Activated CD8-positive, alpha-beta T cell treated with anti-CD3 and anti-CD28 coated beads for 36 hours (primary cell): ENCODE measurements at regions not wholly inside any gene's neighbourhood (a gene's known extent, or its start where the extent isn't known, plus 50 kb on each side); places are given as distances from the start of the nearest gene placed in this dataset.

Experiments
- ATAC-seq: fragments of 200-7000 bp; cut with Tn5 transposase; one replicate; pipeline ENCODE4 v1.10.0; 2021; ENCODE audit warnings: mild to moderate bottlenecking, moderate library complexity
- CTCF ChIA-PET: fragments of 350-600 bp; sonication (Branson Sonifier 250); formaldehyde crosslinking; loops from one replicate; lab custom pipeline; 2021; ENCODE audit warnings: antibody characterized with exemption; lab: Charles Lee
- POLR2A ChIA-PET: fragments of 350-600 bp; sonication (Branson Sonifier 250); formaldehyde crosslinking; loops from one replicate; lab custom pipeline; 2021; ENCODE audit warnings: antibody characterized with exemption; lab: Charles Lee
- DNase-seq: peaks from one replicate; pipeline ENCODE4 v3.0.0-alpha.2; 2020
- H3K27ac Mint-ChIP-seq: one replicate; pipeline ENCODE4 v1.8.0; 2021; ENCODE audit warnings: mild to moderate bottlenecking, mixed read lengths
- H3K27me3 Mint-ChIP-seq: one replicate; pipeline ENCODE4 v1.8.0; 2021; ENCODE audit warnings: mixed read lengths
- H3K36me3 Mint-ChIP-seq: one replicate; pipeline ENCODE4 v1.8.0; 2021; ENCODE audit warnings: low read depth, mixed read lengths
- H3K4me1 Mint-ChIP-seq: one replicate; pipeline ENCODE4 v1.8.0; 2021; ENCODE audit warnings: low read depth, mixed read lengths
- H3K4me3 Mint-ChIP-seq: one replicate; pipeline ENCODE4 v1.8.0; 2021; ENCODE audit warnings: mild to moderate bottlenecking, moderate library complexity, mixed read lengths
- H3K9me3 Mint-ChIP-seq: one replicate; pipeline ENCODE4 v1.8.0; 2021; ENCODE audit warnings: mixed read lengths
- intact Hi-C: fragments of 100-400 bp; cut with micrococcal nuclease; formaldehyde crosslinking; loops from one replicate; pipeline ENCODE4 v1.10.0; 2022
- TF ChIP-seq, protein P1 (sequence below): fragments of 200-600 bp; IDR thresholded peaks from one replicate; pipeline ENCODE4 v1.8.0; 2022; ENCODE audit warnings: antibody characterized with exemption, mild to moderate bottlenecking

DNA sequence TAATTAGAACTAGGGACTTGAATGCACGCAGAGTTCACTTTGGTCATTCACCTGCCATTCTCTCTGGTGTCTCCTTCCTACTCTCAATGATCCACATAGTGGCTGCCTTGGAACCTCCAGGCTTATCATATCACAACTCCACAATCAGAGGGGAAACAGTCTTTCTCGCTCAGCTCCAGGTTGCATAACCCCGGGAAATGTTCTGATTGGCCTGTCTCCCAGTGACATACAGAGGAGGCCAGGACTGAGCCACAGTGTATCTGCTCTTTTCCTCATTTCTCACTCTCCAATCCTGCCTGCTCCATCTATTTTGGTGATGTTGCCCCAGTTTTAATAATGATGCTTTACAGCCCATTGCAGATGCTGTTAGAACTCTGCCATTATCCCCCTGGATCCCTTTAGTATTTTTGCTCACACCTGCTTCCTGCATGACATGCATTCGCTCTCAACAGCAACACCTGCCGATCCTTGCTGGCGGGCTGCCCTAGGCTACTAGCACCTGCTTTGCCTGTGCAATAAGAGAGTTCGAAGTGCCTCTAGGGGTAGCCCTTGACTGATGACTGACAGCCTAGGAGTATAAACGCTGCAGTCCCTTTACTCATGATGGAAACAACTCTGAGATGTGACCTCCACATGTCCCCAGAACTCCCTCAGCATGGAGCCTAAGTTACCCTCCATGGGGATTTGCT lies 211.3 kb upstream of the RPS6KA3 start:
- H3K36me3 Mint-ChIP-seq: no peaks in the 10 kb centered on the region
- intact Hi-C loops: no loop called here
- ChIA-PET CTCF (no interaction called here), POLR2A (no interaction called here)
- DNase-seq: no peak
- H3K9me3 Mint-ChIP-seq: no peaks in the 10 kb centered on the region
- no peaks in the 10 kb centered on the region for H3K4me1 Mint-ChIP-seq
- TF ChIP-seq, protein P1, sequence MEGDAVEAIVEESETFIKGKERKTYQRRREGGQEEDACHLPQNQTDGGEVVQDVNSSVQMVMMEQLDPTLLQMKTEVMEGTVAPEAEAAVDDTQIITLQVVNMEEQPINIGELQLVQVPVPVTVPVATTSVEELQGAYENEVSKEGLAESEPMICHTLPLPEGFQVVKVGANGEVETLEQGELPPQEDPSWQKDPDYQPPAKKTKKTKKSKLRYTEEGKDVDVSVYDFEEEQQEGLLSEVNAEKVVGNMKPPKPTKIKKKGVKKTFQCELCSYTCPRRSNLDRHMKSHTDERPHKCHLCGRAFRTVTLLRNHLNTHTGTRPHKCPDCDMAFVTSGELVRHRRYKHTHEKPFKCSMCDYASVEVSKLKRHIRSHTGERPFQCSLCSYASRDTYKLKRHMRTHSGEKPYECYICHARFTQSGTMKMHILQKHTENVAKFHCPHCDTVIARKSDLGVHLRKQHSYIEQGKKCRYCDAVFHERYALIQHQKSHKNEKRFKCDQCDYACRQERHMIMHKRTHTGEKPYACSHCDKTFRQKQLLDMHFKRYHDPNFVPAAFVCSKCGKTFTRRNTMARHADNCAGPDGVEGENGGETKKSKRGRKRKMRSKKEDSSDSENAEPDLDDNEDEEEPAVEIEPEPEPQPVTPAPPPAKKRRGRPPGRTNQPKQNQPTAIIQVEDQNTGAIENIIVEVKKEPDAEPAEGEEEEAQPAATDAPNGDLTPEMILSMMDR: no peak
- H3K4me3 Mint-ChIP-seq: no peak overlapping the region
- no peak for ATAC-seq
- no peak overlapping the region for H3K27ac Mint-ChIP-seq
- no peaks in the 10 kb centered on the region for H3K27me3 Mint-ChIP-seq

DNA sequence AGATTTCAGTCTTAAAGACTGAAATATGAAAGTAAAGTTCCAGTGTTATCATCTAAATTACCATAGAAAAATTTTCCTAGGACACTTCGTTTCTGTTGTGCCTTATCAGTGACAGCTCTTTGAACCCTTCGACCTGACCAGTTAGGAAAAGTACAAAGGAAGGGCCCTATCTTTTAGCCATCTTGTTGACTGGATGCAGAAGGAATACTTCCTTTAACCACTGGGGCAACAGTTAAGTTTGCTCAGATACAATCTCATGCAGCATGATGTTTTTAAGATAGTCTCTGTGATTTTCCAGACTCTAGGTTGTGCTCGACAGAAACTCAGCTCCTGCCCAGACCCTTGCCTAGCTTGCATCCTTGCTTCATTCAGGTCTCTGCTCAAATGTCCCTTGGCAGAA lies 210.5 kb upstream of the RPS6KA3 start:
- ATAC-seq: no peak
- no peaks in the 10 kb centered on the region for H3K27me3 Mint-ChIP-seq
- CTCF ChIA-PET: no interaction called here

DNA sequence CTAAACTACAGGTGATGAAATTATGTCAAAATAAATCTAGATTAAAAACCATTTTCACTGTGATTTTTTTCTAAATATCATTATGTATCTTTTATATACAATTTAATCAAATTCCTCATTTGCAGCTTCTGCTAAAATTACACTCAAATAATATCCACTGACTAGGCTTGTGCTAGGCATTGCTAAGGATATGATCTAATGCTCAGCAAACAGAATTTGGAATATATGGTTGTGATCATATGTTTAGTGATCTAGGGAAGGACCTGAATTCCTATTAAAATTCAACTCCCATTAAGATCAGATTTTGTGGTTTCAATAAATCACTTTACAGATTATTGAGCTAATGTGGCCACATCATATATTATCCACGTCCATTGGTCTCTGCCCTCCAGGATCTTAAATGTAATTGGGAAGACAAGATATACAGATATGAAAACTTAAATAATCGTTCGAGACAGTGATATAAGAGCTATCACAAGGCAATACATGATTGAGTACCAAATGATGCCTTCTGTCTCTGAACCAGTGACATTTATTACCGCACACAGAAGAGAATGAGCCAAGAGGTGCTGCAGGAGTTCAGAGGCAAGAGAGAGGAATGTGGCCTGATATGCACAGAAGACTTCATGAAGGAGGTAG lies 206.0 kb upstream of the RPS6KA3 start:
- Mint-ChIP-seq H3K27me3 (no peaks in the 10 kb centered on the region), H3K27ac (no peak overlapping the region), H3K4me1 (no peaks in the 10 kb centered on the region), H3K9me3 (no peaks in the 10 kb centered on the region), H3K36me3 (no peaks in the 10 kb centered on the region), H3K4me3 (no peak overlapping the region)
- ATAC-seq (no peak), DNase-seq (no peak)
- POLR2A ChIA-PET: no interaction called here
- intact Hi-C loops: no loop called here
- TF ChIP-seq, protein P1: no peak
- CTCF ChIA-PET: interaction anchor here (0.9 kb wide), 1 partner anchor 57 kb away, joined by 3 read pairs; no protein-coding TSS in a partner anchor

More for the DNA sequence above, 210.5 kb upstream of the RPS6KA3 start:
- POLR2A ChIA-PET: no interaction called here
- Mint-ChIP-seq H3K4me1 (no peaks in the 10 kb centered on the region), H3K9me3 (no peaks in the 10 kb centered on the region), H3K27ac (no peak overlapping the region), H3K4me3 (no peak overlapping the region), H3K36me3 (no peaks in the 10 kb centered on the region)
- no peak for DNase-seq
- TF ChIP-seq, protein P1: no peak
- intact Hi-C loops: no loop called here

DNA sequence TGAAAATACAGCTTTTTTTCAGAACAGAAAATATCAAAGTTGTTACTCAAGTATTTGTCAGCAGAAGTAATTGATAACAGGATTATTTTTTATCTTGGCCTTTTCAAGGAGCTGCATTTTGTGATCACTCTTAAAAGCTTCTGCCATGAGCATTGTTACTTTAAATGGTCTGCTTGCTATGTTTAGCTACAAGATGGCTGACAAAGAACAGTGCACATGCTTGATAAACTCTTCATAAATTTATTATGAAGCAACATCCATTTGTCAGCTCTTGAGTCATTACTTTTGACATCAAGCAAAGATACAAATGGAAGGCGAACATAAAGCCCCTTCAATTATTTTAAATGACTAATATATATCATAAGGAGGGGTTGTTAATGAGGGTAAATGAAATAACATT lies 205.4 kb upstream of the RPS6KA3 start:
- no peak for DNase-seq
- no peak overlapping the region for H3K4me3 Mint-ChIP-seq
- CTCF ChIA-PET: interaction anchor here (0.9 kb wide), 1 partner anchor 58 kb away, joined by 3 read pairs; no protein-coding TSS in a partner anchor
- ATAC-seq: no peak
- TF ChIP-seq, protein P1: no peak
- H3K27me3 Mint-ChIP-seq: no peaks in the 10 kb centered on the region
- H3K9me3 Mint-ChIP-seq: no peaks in the 10 kb centered on the region
- H3K4me1 Mint-ChIP-seq: no peaks in the 10 kb centered on the region
- H3K36me3 Mint-ChIP-seq: no peaks in the 10 kb centered on the region
- POLR2A ChIA-PET: no interaction called here
- intact Hi-C loops: no loop called here
- H3K27ac Mint-ChIP-seq: no peak overlapping the region

DNA sequence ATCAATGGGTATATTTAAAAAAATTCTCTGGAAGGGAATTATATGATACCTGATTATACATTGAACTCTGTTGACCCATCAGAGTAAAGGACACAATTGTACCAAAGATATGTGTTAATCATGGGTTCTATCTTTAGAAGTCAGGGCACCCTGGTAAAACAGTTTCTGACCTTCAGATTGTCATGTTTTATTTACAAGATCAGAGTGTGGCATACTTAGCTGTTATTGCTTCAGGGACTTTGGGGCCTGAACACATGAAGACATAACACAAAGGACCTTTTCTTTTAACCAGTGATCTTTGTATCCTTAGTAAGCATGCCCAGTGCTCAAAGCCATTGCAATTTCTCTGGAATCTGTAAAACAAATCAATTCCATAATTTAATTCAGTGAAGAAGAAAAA lies 204.8 kb upstream of the RPS6KA3 start:
- ATAC-seq: no peak
- ChIA-PET POLR2A (no interaction called here), CTCF (no interaction called here)
- Mint-ChIP-seq H3K27ac (no peak overlapping the region), H3K27me3 (no peaks in the 10 kb centered on the region), H3K4me3 (no peak overlapping the region), H3K4me1 (no peaks in the 10 kb centered on the region), H3K36me3 (no peaks in the 10 kb centered on the region), H3K9me3 (no peaks in the 10 kb centered on the region)
- intact Hi-C loops: no loop called here
- DNase-seq: no peak
- TF ChIP-seq, protein P1: no peak
